ENCODE measurements at regions not wholly inside any gene's neighbourhood (a gene's known extent, or its start where the extent isn't known, plus 50 kb on each side); places are given as distances from the start of the nearest gene placed in this dataset.

DNA sequence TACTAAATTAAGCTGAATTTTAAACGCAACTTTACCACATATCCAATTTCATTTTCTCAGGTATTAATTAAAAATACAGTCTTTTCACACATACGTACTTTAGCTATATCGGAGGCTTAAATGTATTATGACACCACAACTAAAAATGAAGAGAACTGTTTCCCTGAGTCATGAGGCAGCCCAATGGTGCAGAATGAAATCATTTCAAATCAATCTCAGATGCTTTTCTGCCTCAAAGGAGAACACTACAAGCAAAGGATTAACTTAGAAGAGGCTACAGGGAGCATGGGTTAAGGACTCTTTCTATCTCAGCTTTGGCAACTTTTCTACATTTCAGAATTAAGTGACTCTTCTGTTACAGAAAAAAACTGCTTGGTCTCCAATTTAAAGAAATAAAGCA, 516.3 kb upstream of the HTR2A start:
- no peak for DNase-seq (ENCODE audit: low read depth)
- H3K4me3 ChIP-seq (replicated peaks; ENCODE audit: low read depth, low read length) = no peak overlapping the region
- TF ChIP-seq, protein P1, sequence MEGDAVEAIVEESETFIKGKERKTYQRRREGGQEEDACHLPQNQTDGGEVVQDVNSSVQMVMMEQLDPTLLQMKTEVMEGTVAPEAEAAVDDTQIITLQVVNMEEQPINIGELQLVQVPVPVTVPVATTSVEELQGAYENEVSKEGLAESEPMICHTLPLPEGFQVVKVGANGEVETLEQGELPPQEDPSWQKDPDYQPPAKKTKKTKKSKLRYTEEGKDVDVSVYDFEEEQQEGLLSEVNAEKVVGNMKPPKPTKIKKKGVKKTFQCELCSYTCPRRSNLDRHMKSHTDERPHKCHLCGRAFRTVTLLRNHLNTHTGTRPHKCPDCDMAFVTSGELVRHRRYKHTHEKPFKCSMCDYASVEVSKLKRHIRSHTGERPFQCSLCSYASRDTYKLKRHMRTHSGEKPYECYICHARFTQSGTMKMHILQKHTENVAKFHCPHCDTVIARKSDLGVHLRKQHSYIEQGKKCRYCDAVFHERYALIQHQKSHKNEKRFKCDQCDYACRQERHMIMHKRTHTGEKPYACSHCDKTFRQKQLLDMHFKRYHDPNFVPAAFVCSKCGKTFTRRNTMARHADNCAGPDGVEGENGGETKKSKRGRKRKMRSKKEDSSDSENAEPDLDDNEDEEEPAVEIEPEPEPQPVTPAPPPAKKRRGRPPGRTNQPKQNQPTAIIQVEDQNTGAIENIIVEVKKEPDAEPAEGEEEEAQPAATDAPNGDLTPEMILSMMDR (IDR thresholded peaks at IDR 0.05; ENCODE audit: low read length, missing control alignments) = no peak

DNA sequence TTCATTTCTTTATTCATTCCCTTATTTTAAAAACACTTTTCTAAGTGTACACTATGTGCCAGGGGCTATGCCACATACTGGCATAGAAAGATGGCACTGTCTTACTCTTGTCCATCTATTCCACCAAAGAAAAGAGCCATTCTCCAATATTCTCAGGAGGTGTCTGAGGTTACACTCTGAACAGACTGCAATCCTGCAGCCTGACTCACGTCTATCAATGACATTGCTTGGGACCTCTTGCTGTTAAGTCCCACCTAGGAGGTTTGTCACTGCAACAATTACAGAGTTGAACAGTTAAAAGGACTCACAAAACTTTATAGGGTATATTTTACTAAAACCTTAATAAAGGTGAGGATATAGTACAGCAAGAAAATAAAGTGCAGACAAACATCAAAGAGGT, 512.9 kb upstream of the HTR2A start:
- DNase-seq (ENCODE audit: low read depth) = no peak
- TF ChIP-seq, protein P1 (IDR thresholded peaks at IDR 0.05; ENCODE audit: low read length, missing control alignments) = no peak
- H3K4me3 ChIP-seq (replicated peaks; ENCODE audit: low read depth, low read length) = no peak overlapping the region

DNA sequence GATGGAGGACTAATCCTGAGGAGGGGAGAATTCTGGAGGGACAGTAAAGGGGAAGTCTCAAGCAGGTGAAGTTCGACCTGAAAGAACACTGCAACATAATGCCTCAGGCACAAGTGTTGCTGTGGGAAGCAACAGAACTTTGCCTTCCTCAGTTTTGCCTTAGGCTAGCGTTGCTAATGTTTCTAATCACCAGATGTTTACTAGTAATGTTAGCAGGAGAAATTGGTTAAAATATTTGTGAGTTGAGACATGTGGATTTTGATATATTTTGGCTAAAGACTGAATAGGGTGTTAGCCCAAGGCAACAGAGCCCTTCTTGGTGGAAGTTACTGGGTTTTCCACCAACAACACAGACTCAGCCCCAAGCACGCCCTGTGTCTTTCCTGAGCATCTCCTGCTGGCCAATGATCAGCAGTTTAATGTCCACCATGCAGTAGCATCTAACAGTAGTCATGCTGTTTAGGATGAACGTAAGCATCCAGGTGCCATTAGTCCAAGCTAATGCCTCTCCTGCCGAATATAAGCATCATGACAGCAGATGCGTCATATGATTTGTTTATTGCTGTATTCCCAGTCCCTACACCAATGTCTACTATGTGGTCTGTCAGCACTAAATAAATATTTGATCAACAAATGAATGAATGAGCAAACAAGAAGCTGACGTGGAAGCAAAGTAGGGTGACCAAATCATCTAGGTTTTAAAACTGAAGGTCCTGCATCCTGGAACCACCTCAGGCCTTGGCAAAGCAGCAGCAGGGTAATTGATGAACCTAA, 511.9 kb upstream of the HTR2A start:
- no peak for DNase-seq (ENCODE audit: low read depth)
- H3K4me3 ChIP-seq (replicated peaks; ENCODE audit: low read depth, low read length) = no peak overlapping the region
- TF ChIP-seq, protein P1 (IDR thresholded peaks at IDR 0.05; ENCODE audit: low read length, missing control alignments) = no peak

DNA sequence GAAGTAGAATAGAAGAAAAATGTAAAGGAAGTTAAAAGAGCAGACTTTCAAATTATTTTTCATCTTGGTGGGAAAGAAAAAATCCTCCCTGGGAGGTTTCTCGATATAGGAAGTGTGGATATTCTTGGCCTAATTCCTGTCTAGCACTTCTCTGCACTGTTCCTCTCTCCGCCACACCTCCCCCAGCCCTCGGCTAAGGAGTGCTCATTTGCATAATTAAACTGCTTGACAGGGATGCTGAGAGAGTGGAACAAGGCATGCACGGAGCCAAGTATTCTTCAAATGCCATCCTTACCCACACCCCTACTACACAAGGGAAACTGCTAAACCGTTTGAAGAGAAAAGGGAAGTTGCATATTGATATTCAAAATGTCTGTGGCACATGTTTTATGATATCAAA, 511.0 kb upstream of the HTR2A start:
- DNase-seq (ENCODE audit: low read depth) = no peak
- TF ChIP-seq, protein P1 (IDR thresholded peaks at IDR 0.05; ENCODE audit: low read length, missing control alignments) = no peak
- H3K4me3 ChIP-seq (replicated peaks; ENCODE audit: low read depth, low read length) = no peak overlapping the region

DNA sequence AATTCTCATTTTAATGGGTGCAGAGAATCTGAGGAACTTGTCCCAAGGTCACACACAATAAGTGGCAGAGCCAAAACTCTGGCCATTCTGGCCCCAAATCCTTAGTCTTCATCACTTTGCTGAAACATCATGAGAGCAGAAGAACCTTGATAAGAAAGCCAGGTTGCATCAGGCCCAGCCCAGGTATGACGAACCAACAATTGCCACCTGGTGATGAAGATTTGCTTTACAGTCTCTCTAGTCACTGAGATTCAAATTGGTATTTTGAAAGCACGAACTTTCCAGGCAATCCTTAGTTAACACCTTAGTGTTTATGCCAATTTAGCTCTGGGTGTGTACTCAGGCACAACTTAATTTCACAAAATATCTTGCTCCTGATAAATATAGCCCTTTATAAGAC, 502.7 kb upstream of the HTR2A start:
- TF ChIP-seq, protein P1 (IDR thresholded peaks at IDR 0.05; ENCODE audit: low read length, missing control alignments) = no peak

DNA sequence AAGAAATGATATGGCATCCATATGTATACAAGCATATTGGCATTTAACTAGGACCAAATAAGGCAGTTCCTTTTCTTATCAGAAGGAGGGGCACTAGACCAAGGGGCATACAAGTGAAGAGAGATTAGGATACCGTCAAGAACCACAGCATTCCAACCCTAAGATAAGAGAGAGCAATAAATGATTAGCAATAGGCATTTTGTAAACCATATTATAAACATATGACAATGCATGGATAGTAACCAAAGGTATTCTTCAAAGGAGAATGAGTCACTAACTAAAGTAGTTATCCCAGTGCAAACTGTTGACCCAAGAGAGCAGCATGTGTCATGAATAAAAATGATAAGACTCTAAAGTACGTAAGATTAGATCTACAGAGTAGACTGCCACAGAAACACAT, 500.9 kb upstream of the HTR2A start:
- DNase-seq (ENCODE audit: low read depth) = no peak
- H3K4me3 ChIP-seq (replicated peaks; ENCODE audit: low read depth, low read length) = no peak overlapping the region
- TF ChIP-seq, protein P1 (IDR thresholded peaks at IDR 0.05; ENCODE audit: low read length, missing control alignments) = no peak

More for the DNA sequence above, 502.7 kb upstream of the HTR2A start:
- no peak for DNase-seq (ENCODE audit: low read depth)
- no peak overlapping the region for H3K4me3 ChIP-seq (replicated peaks; ENCODE audit: low read depth, low read length)

DNA sequence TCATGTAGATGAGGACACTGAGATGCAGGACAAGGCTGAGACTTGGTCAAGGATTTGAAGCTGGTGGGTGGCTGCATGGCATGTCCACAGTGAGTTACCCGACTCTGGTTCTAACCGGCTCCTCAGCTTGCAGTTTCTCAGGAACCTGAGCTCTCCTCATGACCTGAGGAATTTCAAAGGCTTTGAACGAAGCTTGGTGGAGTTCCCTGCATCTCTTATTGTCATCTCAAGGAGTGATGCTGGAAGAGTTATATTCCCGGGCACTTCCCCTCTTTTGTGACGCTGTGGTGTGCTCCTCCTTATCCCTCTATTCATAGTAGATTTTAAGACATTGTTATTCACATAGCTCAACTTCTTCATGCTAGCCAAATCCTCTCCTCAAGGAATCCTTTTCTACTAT, 500.1 kb upstream of the HTR2A start:
- no peak for DNase-seq (ENCODE audit: low read depth)
- TF ChIP-seq, protein P1 (IDR thresholded peaks at IDR 0.05; ENCODE audit: low read length, missing control alignments) = no peak

More for the DNA sequence above, 500.1 kb upstream of the HTR2A start:
- H3K4me3 ChIP-seq (replicated peaks; ENCODE audit: low read depth, low read length) = no peak overlapping the region
